ENCODE measurements at regions not wholly inside any gene's neighbourhood (a gene's known extent, or its start where the extent isn't known, plus 50 kb on each side); places are given as distances from the start of the nearest gene placed in this dataset.

- TF ChIP-seq CTCF (IDR thresholded peaks at IDR 0.05) (no peak), POLR2A (IDR thresholded peaks at IDR 0.05) (no peak)
These were observed 263.2 kb downstream of the NR2F2 start for GRCh38 chr15:96593735-96594134.
